Stimulated activated CD4-positive, alpha-beta T cell treated with anti-CD3 and anti-CD28 coated beads, Interleukin-2, amount 100 ng/mL, for 4 hours (primary cell): ENCODE measurements at regions not wholly inside any gene's neighbourhood (a gene's known extent, or its start where the extent isn't known, plus 50 kb on each side); places are given as distances from the start of the nearest gene placed in this dataset.
A peak's percentile ranks its signal among the peaks of the same experiment; 100 is the strongest.
"Not testable (repeated sequence)": the region's sequence is repeated elsewhere in the genome, so short reads cannot be mapped to it uniquely, and the experiment has no call there.

Experiments
- DNase-seq: peaks from one replicate; pipeline ENCODE4 v3.0.0-alpha.2; 2020; ENCODE audit warnings: low read depth

- DNase-seq = no peak
Measured at GRCh38 chr3:155995525-155996370, 124.6 kb upstream of the KCNAB1 start.

GRCh38 chr3:155996882-155997281, 123.5 kb upstream of the KCNAB1 start:
- no peak for DNase-seq

- not testable (repeated sequence) for DNase-seq
Measured at GRCh38 chr3:155998173-155998572, 122.2 kb upstream of the KCNAB1 start.

- no peak for DNase-seq
Measured at GRCh38 chr3:156005736-156006135, 114.6 kb upstream of the KCNAB1 start.

GRCh38 chr3:156010829-156011228, 109.5 kb upstream of the KCNAB1 start:
- no peak for DNase-seq

- no peak for DNase-seq
Measured at GRCh38 chr3:156014489-156014888, 105.9 kb upstream of the KCNAB1 start.

- no peak for DNase-seq
Measured at GRCh38 chr3:156016902-156017301, 103.5 kb upstream of the KCNAB1 start.

GRCh38 chr3:156017352-156018030, 102.9 kb upstream of the KCNAB1 start:
- no peak for DNase-seq

- DNase-seq = no peak
Measured at GRCh38 chr3:156024904-156025533, 95.4 kb upstream of the KCNAB1 start.

- no peak for DNase-seq
Measured at GRCh38 chr3:156029208-156029607, 91.2 kb upstream of the KCNAB1 start.

GRCh38 chr3:156030723-156031122, 89.7 kb upstream of the KCNAB1 start:
- no peak for DNase-seq

GRCh38 chr3:156033428-156033827, 87.0 kb upstream of the KCNAB1 start:
- DNase-seq = no peak

GRCh38 chr3:156035158-156035557, 85.2 kb upstream of the KCNAB1 start:
- no peak for DNase-seq

- no peak for DNase-seq
Measured at GRCh38 chr3:156036258-156037053, 83.9 kb upstream of the KCNAB1 start.

- DNase-seq = no peak
Measured at GRCh38 chr3:156037356-156037755, 83.0 kb upstream of the KCNAB1 start.

- DNase-seq = no peak
Measured at GRCh38 chr3:156038869-156039268, 81.5 kb upstream of the KCNAB1 start.

- no peak for DNase-seq
Measured at GRCh38 chr3:156040041-156040440, 80.3 kb upstream of the KCNAB1 start.

- not testable (repeated sequence) for DNase-seq
Measured at GRCh38 chr3:156041216-156041841, 79.0 kb upstream of the KCNAB1 start.

GRCh38 chr3:156041856-156042255, 78.5 kb upstream of the KCNAB1 start:
- DNase-seq = not testable (repeated sequence)

- peak; percentile 24 for DNase-seq
Measured at GRCh38 chr3:156043832-156044633, 76.3 kb upstream of the KCNAB1 start.

GRCh38 chr3:156044634-156044975, 75.8 kb upstream of the KCNAB1 start:
- DNase-seq = no peak
